ENCODE measurements at regions not wholly inside any gene's neighbourhood (a gene's known extent, or its start where the extent isn't known, plus 50 kb on each side); places are given as distances from the start of the nearest gene placed in this dataset.

- DNase-seq (ENCODE audit: low spot score): no peak
These were observed 560.4 kb downstream of the ETNK1 start for GRCh38 chr12:23185346-23185745.

DNA sequence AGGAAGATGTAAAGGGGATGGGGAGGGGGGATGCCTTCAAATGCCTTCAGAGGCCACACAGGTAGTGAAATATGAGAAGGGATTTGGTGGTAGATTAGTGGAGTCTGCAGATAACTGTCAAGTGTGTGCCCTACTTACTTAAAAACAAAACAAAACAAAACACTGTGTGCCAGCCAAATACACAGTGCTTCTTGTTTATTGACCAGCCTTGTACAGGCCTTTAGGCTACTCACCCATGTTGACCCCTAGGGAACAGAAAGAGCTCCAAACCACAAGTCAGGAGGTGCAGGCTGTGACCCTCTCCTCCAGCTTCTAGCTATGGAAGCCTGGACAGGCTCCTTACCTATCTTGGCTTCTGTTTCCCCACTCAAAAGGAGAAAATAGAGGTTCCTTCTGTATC is 562.0 kb downstream of the ETNK1 start:
- DNase-seq (ENCODE audit: low spot score): no peak

GRCh38 chr12:23193552-23193951 is 568.6 kb downstream of the ETNK1 start:
- no peak for DNase-seq (ENCODE audit: low spot score)

DNA sequence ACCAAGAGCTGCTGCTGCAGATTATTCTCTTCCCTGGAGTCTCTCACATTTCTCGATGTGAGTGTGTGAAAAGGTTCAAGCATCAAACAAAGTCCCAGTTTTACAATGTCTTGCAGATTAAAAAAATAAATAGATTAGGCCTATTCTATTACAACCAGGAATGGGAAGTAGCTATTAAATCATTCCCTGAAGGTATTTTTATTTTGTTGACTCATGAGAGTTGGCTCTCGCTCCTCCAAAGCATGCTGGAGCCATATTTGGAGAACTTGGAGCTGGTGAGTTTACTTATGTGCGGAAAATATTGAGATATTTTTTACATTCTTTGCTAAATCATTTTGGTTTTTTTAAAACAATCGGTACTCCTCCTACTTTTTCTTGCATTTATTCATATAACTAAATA is 572.3 kb downstream of the ETNK1 start:
- DNase-seq (ENCODE audit: low spot score): no peak

GRCh38 chr12:23202728-23203127 is 577.8 kb downstream of the ETNK1 start:
- no peak for DNase-seq (ENCODE audit: low spot score)

- peak; percentile 80 for DNase-seq (ENCODE audit: low spot score)
These were observed 580.2 kb downstream of the ETNK1 start for GRCh38 chr12:23204933-23205778.

- no peak for DNase-seq (ENCODE audit: low spot score)
These were observed 584.8 kb downstream of the ETNK1 start for GRCh38 chr12:23209793-23210192.

- DNase-seq (ENCODE audit: low spot score): no peak
These were observed 585.6 kb downstream of the ETNK1 start for GRCh38 chr12:23210573-23210972.

GRCh38 chr12:23211384-23212320 is 586.7 kb downstream of the ETNK1 start:
- no peak for DNase-seq (ENCODE audit: low spot score)

DNA sequence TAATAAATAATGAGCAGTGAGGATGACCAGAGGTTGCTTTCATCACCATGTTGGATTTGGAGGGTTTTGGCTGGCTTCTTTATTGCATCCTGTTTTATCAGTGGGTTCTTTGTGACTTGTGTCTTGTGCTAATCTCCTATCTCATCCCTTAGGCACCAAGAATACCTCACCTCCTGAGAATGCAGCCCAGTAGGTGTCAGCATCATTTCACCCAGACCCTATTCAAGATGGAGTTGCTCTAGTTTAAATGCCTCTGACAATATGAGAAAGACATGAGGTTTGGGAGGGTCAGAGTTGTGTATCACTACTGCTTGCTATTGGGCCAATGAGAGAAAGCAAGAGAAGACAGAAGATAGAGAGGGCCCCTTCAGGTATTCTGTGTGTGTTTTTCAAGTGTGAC is 592.2 kb downstream of the ETNK1 start:
- DNase-seq (ENCODE audit: low spot score): no peak

GRCh38 chr12:23217667-23218066 is 592.7 kb downstream of the ETNK1 start:
- no peak for DNase-seq (ENCODE audit: low spot score)

DNA sequence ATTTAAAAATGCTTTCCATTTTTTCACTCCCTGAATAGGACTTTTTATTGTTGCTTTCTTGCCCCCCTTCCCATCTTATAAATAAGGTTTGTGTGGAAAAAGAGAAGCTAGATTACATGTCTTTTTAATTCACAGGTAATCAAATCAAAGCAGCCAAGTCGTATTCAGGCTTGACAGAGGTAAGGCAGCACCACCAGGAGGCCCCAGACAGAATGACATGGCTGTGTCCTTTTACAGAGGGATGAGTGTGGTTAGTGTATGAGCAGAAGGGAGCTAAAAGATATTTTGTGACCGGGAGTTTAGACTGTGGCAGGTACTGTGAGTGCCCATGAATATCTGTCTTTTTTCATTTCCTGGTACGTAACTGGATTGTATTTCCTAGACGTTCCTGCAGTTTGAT is 596.1 kb downstream of the ETNK1 start:
- DNase-seq (ENCODE audit: low spot score): peak; percentile 28

GRCh38 chr12:23221926-23222325 is 597.0 kb downstream of the ETNK1 start:
- no peak for DNase-seq (ENCODE audit: low spot score)

DNA sequence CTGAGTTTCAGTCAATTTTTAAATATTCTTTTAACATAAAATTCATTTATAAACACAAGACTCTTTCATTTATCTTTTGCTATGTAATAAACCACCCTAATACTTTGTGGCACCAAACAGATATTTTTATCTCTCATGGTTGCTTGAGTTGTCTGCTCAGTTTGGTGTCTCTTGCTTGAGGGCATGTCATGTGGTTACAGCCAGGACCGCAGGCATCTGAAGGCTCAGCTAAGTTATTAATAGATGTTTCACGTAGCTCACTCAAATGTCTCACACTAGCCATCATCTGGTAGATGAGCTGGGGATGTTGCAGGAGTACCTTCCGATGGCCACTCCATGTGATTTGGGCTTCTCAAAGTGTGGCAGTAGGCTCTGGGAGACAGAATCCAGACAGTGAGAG is 597.8 kb downstream of the ETNK1 start:
- no peak for DNase-seq (ENCODE audit: low spot score)

- DNase-seq (ENCODE audit: low spot score): no peak
These were observed 603.1 kb downstream of the ETNK1 start for GRCh38 chr12:23228101-23228500.

- no peak for DNase-seq (ENCODE audit: low spot score)
These were observed 605.9 kb downstream of the ETNK1 start for GRCh38 chr12:23230899-23231298.

DNA sequence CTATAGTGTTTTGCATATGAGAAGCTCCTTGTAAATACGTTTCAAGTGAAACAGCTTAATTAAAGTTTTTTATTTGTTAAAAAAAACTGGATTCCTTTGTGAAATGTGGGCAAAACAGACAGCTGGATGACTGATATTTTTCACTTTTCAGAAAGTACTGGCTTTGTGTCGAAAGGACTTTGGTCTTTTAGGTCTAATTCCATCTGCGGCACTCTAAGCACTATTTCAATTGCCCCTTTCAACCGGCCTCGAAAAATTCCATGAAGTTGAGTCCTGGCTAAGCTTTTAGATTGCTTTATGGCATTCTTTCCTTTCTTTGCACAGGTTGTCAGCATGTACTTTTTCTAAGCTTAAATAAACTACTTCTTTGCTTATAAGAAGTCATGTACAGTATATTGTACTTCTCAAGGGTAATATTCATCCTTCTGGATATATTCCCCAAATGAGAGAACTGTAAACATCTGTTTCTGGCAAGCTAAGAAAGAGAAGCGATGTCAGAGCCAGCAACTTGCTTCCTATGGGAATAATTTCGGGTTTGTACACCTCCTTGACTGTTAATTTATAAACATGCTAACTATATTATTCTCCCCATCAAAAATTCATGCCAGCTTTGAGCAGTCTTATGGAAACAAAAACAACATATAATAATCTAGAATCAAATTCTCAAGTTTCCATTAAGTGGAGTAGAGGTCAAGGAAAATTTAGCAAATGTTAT is 611.3 kb downstream of the ETNK1 start:
- DNase-seq (ENCODE audit: low spot score): no peak

DNA sequence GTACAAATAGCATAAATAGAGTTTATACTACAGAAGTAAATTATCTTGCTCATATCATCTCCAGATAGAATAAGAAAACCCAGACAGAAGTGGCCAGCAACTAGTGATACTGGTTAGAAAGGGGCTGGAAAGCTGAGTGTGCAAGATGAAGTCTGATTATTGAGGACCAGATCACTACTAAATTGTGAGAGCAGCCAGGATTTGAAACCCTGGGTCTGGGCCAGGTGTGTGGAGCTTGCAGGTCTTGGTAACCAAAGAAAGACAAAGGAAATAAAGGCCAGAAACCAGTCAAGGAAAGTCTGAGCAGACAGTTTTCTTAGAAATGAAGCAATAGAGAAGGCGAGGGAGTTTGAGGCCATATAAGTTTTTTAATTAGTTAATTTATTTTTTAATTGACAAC is 611.8 kb downstream of the ETNK1 start:
- no peak for DNase-seq (ENCODE audit: low spot score)

DNA sequence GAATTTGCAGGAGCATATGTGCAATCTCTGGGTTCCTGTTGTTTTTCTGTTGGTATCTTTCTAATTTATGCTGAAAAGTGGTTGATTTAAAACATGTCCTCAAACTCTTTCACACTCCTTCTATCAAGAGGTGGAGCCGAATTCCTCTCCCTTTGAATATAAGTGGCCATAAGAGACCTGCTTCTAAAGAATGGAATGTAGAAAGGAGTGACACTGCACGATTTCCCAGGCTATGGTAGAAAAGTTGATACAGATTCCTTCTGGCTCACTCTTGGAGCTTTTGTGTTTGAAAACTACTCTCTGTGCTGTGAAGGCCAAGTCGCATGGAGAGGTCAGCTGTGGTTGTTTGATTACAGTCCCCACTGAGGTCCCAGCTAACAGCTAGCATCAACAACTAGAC is 613.2 kb downstream of the ETNK1 start:
- no peak for DNase-seq (ENCODE audit: low spot score)

GRCh38 chr12:23238957-23239356 is 614.0 kb downstream of the ETNK1 start:
- DNase-seq (ENCODE audit: low spot score): no peak

DNA sequence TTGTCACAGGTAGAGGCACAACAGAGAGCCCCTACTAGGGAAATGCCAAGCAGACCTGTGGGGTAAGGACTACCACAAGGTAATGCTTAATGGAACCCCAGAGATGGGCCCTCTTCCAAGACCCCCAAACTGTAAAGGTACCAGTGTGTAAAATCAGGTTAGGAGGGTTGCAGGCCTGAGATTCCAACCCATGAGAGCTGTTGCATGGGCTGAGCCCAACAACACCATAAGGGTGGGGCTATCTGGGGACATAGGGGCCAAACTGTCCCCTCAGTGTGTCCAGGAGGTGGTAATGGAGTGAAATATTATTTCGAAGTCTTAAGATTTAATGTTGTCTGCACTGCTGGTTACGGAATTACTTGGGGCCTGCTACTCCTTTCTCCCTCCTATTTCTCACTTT is 620.2 kb downstream of the ETNK1 start:
- DNase-seq (ENCODE audit: low spot score): no peak

- DNase-seq (ENCODE audit: low spot score): no peak
These were observed 628.2 kb downstream of the ETNK1 start for GRCh38 chr12:23253191-23253590.
